ENCODE measurements at regions not wholly inside any gene's neighbourhood (a gene's known extent, or its start where the extent isn't known, plus 50 kb on each side); places are given as distances from the start of the nearest gene placed in this dataset.

DNA sequence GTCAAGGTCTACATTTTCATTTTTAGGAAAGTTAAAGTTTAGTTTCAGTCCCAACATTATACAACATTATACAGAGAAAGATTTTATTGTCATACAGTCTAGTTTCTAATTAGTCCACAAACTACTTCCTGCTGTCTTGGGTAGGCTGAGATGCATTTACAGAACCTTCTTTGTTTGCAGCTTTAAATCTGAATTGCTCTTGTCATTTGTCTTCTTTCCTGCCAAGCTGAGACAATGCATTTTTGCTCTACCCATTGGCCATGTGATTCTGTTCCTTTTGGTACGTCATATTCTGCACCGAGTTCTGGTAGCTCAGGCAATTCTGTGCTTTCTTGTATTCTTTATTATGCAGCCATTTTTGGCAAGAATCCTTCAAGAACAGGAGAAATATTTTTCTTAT, 228.5 kb downstream of the ATP23 start:
- Histone ChIP-seq H3K4me3 (no peak overlapping the region), H3K9me3 (no peaks in the 10 kb centered on the region), H3K36me3 (no peaks in the 10 kb centered on the region), H3K4me1 (peaks cover 0 to 6% (median 0%) of the 10 kb centered on the region in 9 donors), H3K27me3 (no peaks in the 10 kb centered on the region), H3K27ac (no peak overlapping the region)
- intact Hi-C loops (cut with DNase I), result loop anchor here in 2 of 10 donors (10.0 kb wide), 2 partner anchors 115 to 135 kb away; no protein-coding TSS in a partner anchor
- no peak for DNase-seq
- TF ChIP-seq, protein P1, sequence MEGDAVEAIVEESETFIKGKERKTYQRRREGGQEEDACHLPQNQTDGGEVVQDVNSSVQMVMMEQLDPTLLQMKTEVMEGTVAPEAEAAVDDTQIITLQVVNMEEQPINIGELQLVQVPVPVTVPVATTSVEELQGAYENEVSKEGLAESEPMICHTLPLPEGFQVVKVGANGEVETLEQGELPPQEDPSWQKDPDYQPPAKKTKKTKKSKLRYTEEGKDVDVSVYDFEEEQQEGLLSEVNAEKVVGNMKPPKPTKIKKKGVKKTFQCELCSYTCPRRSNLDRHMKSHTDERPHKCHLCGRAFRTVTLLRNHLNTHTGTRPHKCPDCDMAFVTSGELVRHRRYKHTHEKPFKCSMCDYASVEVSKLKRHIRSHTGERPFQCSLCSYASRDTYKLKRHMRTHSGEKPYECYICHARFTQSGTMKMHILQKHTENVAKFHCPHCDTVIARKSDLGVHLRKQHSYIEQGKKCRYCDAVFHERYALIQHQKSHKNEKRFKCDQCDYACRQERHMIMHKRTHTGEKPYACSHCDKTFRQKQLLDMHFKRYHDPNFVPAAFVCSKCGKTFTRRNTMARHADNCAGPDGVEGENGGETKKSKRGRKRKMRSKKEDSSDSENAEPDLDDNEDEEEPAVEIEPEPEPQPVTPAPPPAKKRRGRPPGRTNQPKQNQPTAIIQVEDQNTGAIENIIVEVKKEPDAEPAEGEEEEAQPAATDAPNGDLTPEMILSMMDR (IDR thresholded peaks at IDR 0.05), result no peak
- ATAC-seq, result no peak
- 45 to 62% methylated on average over 2 of the region's 2 CpGs for WGBS, 2 donors

DNA sequence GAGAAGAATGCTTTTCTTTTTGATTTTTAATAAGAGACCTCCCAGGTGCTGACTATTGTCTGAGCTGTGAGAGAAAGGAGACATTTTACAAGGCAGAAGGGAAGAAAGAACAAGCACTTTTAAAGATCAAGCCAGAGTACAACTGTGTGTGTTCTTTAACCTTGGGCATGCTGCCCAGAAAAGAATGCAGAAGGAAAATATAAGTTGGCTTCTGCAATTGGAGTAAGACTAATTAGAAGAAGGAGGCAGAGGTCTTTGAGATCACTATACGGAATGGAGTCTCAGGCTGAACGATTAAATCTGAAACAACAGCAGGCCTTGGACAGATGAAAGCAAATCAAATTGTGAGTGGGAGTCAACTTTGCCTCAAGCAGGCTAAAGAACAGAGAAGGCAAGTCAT, 230.5 kb downstream of the ATP23 start:
- Histone ChIP-seq H3K4me3 (no peak overlapping the region), H3K9me3 (no peaks in the 10 kb centered on the region), H3K27ac (no peak overlapping the region), H3K27me3 (no peaks in the 10 kb centered on the region), H3K36me3 (no peaks in the 10 kb centered on the region), H3K4me1 (peaks cover 0 to 7% (median 0%) of the 10 kb centered on the region in 9 donors)
- WGBS, 2 donors, result 49 to 63% methylated on average over 2 of the region's 2 CpGs
- ATAC-seq (peak in 1 of 8 donors; percentile 47), DNase-seq (no peak)
- intact Hi-C loops (cut with DNase I), result loop anchor here in 2 of 10 donors (10.0 kb wide), 2 partner anchors 113 to 133 kb away; no protein-coding TSS in a partner anchor
- TF ChIP-seq, protein P1 (IDR thresholded peaks at IDR 0.05), result no peak

- no peak for DNase-seq
- Histone ChIP-seq H3K27ac (no peak overlapping the region), H3K4me3 (no peak overlapping the region), H3K36me3 (no peaks in the 10 kb centered on the region), H3K9me3 (no peaks in the 10 kb centered on the region), H3K4me1 (peaks cover 0 to 7% (median 0%) of the 10 kb centered on the region in 9 donors), H3K27me3 (no peaks in the 10 kb centered on the region)
- WGBS, 2 donors, result 95 to 96% methylated on average over 21 of the region's 21 CpGs
- no peak for ATAC-seq
- intact Hi-C loops (cut with DNase I), result loop anchor here in 2 of 10 donors (10.0 kb wide), 2 partner anchors 112 to 132 kb away; no protein-coding TSS in a partner anchor
- TF ChIP-seq, protein P1 (IDR thresholded peaks at IDR 0.05), result no peak
Observed at GRCh38 chr12:58172433-58173073, 231.2 kb downstream of the ATP23 start.

DNA sequence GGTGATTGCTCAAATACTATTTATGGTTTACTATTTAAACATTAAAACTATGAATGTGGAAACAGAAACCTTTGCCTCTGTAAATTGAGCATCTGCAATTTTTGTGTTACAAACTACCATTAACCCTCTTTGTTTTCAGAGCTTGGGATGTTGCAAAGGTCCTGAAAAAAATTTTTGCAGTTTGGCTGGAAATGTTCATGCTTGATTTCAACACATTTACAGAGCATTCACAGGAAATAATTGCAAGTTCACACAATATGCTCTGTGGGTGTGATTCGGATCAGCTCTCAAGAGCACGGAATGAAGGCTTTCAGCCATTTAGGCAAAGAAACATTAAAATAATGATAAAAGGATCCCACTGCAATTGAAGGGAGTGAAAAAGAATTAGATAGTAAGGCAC, 232.9 kb downstream of the ATP23 start:
- ATAC-seq, result no peak
- TF ChIP-seq, protein P1 (IDR thresholded peaks at IDR 0.05), result no peak
- 53 to 64% methylated on average over 2 of the region's 2 CpGs for WGBS, 2 donors
- intact Hi-C loops (cut with DNase I), result loop anchor here in 2 of 10 donors (10.0 kb wide), 2 partner anchors 110 to 130 kb away; no protein-coding TSS in a partner anchor
- H3K36me3 ChIP-seq, result no peaks in the 10 kb centered on the region
- H3K27me3 ChIP-seq, result no peaks in the 10 kb centered on the region
- DNase-seq, result no peak
- no peaks in the 10 kb centered on the region for H3K9me3 ChIP-seq
- peaks cover 0 to 7% (median 0%) of the 10 kb centered on the region in 9 donors for H3K4me1 ChIP-seq
- H3K4me3 ChIP-seq, result no peak overlapping the region
- no peak overlapping the region for H3K27ac ChIP-seq
